ENCODE measurements at regions not wholly inside any gene's neighbourhood (a gene's known extent, or its start where the extent isn't known, plus 50 kb on each side); places are given as distances from the start of the nearest gene placed in this dataset.
"Not testable (repeated sequence)": the region's sequence is repeated elsewhere in the genome, so short reads cannot be mapped to it uniquely, and the experiment has no call there.

DNA sequence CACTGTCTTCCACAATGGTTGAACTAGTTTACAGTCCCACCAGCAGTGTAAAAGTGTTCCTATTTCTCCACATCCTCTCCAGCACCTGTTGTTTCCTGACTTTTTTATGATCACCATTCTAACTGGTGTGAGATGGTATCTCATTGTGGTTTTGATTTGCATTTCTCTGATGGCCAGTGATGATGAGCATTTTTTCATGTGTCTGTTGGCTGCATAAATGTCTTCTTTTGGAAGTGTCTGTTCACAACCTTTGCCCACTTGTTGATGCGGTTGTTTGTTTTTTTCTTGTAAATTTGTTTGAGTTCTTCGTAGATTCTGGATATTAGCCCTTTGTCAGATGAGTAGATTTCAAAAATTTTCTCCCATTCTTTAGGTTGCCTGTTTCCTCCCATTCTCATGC, 194.0 kb upstream of the IL12B start:
- not testable (repeated sequence) for TF ChIP-seq POLR2A (IDR thresholded peaks at IDR 0.05)
- TF ChIP-seq, protein P1, sequence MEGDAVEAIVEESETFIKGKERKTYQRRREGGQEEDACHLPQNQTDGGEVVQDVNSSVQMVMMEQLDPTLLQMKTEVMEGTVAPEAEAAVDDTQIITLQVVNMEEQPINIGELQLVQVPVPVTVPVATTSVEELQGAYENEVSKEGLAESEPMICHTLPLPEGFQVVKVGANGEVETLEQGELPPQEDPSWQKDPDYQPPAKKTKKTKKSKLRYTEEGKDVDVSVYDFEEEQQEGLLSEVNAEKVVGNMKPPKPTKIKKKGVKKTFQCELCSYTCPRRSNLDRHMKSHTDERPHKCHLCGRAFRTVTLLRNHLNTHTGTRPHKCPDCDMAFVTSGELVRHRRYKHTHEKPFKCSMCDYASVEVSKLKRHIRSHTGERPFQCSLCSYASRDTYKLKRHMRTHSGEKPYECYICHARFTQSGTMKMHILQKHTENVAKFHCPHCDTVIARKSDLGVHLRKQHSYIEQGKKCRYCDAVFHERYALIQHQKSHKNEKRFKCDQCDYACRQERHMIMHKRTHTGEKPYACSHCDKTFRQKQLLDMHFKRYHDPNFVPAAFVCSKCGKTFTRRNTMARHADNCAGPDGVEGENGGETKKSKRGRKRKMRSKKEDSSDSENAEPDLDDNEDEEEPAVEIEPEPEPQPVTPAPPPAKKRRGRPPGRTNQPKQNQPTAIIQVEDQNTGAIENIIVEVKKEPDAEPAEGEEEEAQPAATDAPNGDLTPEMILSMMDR (IDR thresholded peaks at IDR 0.05) = not testable (repeated sequence)
